ENCODE measurements at regions not wholly inside any gene's neighbourhood (a gene's known extent, or its start where the extent isn't known, plus 50 kb on each side); places are given as distances from the start of the nearest gene placed in this dataset.
"Not testable (repeated sequence)": the region's sequence is repeated elsewhere in the genome, so short reads cannot be mapped to it uniquely, and the experiment has no call there.

GRCh38 chr4:26181616-26182015, 139.2 kb upstream of the RBPJ start:
- DNase-seq = no peak

- DNase-seq = no peak
These were observed 137.8 kb upstream of the RBPJ start for GRCh38 chr4:26183017-26183416.

- no peak for DNase-seq
These were observed 135.4 kb upstream of the RBPJ start for GRCh38 chr4:26185436-26185835.

GRCh38 chr4:26191353-26191752, 129.5 kb upstream of the RBPJ start:
- no peak for DNase-seq

- DNase-seq = no peak
These were observed 127.6 kb upstream of the RBPJ start for GRCh38 chr4:26192899-26193869.

- no peak for DNase-seq
These were observed 126.0 kb upstream of the RBPJ start for GRCh38 chr4:26194764-26195163.

- no peak for DNase-seq
These were observed 124.2 kb upstream of the RBPJ start for GRCh38 chr4:26196567-26196966.

- no peak for DNase-seq
These were observed 123.6 kb upstream of the RBPJ start for GRCh38 chr4:26197018-26197779.

GRCh38 chr4:26198931-26199330, 121.9 kb upstream of the RBPJ start:
- DNase-seq = not testable (repeated sequence)

GRCh38 chr4:26199596-26199995, 121.2 kb upstream of the RBPJ start:
- DNase-seq = no peak

GRCh38 chr4:26201120-26201519, 119.7 kb upstream of the RBPJ start:
- DNase-seq = no peak

- no peak for DNase-seq
These were observed 116.5 kb upstream of the RBPJ start for GRCh38 chr4:26204249-26204825.

- DNase-seq = no peak
These were observed 115.9 kb upstream of the RBPJ start for GRCh38 chr4:26204911-26205370.

- DNase-seq = no peak
These were observed 114.5 kb upstream of the RBPJ start for GRCh38 chr4:26206339-26206738.

GRCh38 chr4:26206999-26207398, 113.8 kb upstream of the RBPJ start:
- DNase-seq = no peak

- DNase-seq = no peak
These were observed 113.2 kb upstream of the RBPJ start for GRCh38 chr4:26207631-26208030.

GRCh38 chr4:26208237-26208994, 112.4 kb upstream of the RBPJ start:
- DNase-seq = no peak

- not testable (repeated sequence) for DNase-seq
These were observed 111.4 kb upstream of the RBPJ start for GRCh38 chr4:26209378-26209777.

- no peak for DNase-seq
These were observed 108.3 kb upstream of the RBPJ start for GRCh38 chr4:26212528-26212927.

- DNase-seq = no peak
These were observed 107.5 kb upstream of the RBPJ start for GRCh38 chr4:26213317-26213716.

GRCh38 chr4:26214994-26215393, 105.8 kb upstream of the RBPJ start:
- DNase-seq = no peak

- DNase-seq = no peak
These were observed 105.1 kb upstream of the RBPJ start for GRCh38 chr4:26215725-26216124.

- no peak for DNase-seq
These were observed 103.3 kb upstream of the RBPJ start for GRCh38 chr4:26217481-26217880.
